Natural killer cell (primary cell): ENCODE measurements at regions not wholly inside any gene's neighbourhood (a gene's known extent, or its start where the extent isn't known, plus 50 kb on each side); places are given as distances from the start of the nearest gene placed in this dataset.

Experiments used
- ATAC-seq, 3 donors: fragments of 150-1000 bp in 2 of 3; fragments of 200-7000 bp in 1 of 3; cut with Tn5 transposase; 1 replicate in 1 of 3; 2 replicates in 2 of 3; pipeline ENCODE4 v1.10.0; 2021; ENCODE audit warnings: mild to moderate bottlenecking in 2 of 3, moderate library complexity in 2 of 3
- DNase-seq, 2 donors: peaks; one replicate each; pipeline versions ENCODE4 v3.0.0 to v3.0.0-alpha.2; 2013 to 2021; ENCODE audit warnings: mixed read lengths in 1 of 2
- H3K27ac ChIP-seq: one replicate; pipeline ENCODE4 v1.5.1; 2013; ENCODE audit warnings: mild to moderate bottlenecking, low read length
- H3K27me3 ChIP-seq: one replicate; pipeline ENCODE4 v1.6.1; 2013; ENCODE audit warnings: low read length; ENCODE audit not compliant: control insufficient read depth, insufficient read depth
- H3K36me3 ChIP-seq: one replicate; pipeline ENCODE4 v1.6.1; 2013; ENCODE audit warnings: low read length; ENCODE audit not compliant: control insufficient read depth, insufficient read depth
- H3K4me1 ChIP-seq: one replicate; pipeline ENCODE4 v1.6.1; 2013; ENCODE audit warnings: low read length; ENCODE audit not compliant: control insufficient read depth, insufficient read depth
- H3K4me3 ChIP-seq: one replicate; pipeline ENCODE4 v1.5.1; 2013; ENCODE audit warnings: low read length
- H3K9me3 ChIP-seq: one replicate; pipeline ENCODE4 v1.6.1; 2013; ENCODE audit warnings: low read length; ENCODE audit not compliant: control insufficient read depth, insufficient read depth
- H3K27ac Mint-ChIP-seq, 2 donors: one replicate each; pipeline ENCODE4 v1.8.0; 2022; ENCODE audit warnings: mild to moderate bottlenecking in 2 of 2, mixed read lengths in 2 of 2, moderate library complexity in 1 of 2
- H3K27me3 Mint-ChIP-seq, 2 donors: one replicate each; pipeline ENCODE4 v1.8.0; 2022; ENCODE audit warnings: low read depth in 2 of 2, mixed read lengths in 2 of 2
- H3K36me3 Mint-ChIP-seq: one replicate; pipeline ENCODE4 v1.8.0; 2022; ENCODE audit warnings: mixed read lengths
- H3K4me1 Mint-ChIP-seq, 2 donors: one replicate each; pipeline ENCODE4 v1.8.0; 2022; ENCODE audit warnings: mixed read lengths in 2 of 2
- H3K4me3 Mint-ChIP-seq: one replicate; pipeline ENCODE4 v1.8.0; 2022; ENCODE audit warnings: mild to moderate bottlenecking, moderate library complexity, mixed read lengths
- H3K9me3 Mint-ChIP-seq, 2 donors: one replicate each; pipeline ENCODE4 v1.8.0; 2022; ENCODE audit warnings: mixed read lengths in 2 of 2
- CTCF ChIP-seq: fragments of 200-600 bp; IDR thresholded peaks from one replicate; pipeline ENCODE4 v1.8.0; 2022; ENCODE audit warnings: antibody characterized with exemption
- WGBS: methylation state at CpG from one replicate; pipeline ENCODE4 v1.1.7; 2013; ENCODE audit warnings: missing lambda C conversion rate; ENCODE audit not compliant: insufficient coverage; 5-methylcytosine and 5-hydroxymethylcytosine counted together
- intact Hi-C: fragments of 100-400 bp; cut with micrococcal nuclease; formaldehyde crosslinking; loops from one replicate; pipeline ENCODE4 v1.14.2; 2022

- ATAC-seq (no peak), DNase-seq (no peak)
- TF ChIP-seq CTCF = no peak
- Histone ChIP-seq H3K27ac (no peak overlapping the region), H3K4me3 (no peak overlapping the region), H3K9me3 (no peaks in the 10 kb centered on the region), H3K4me1 (no peaks in the 10 kb centered on the region), H3K36me3 (no peaks in the 10 kb centered on the region), H3K27me3 (no peaks in the 10 kb centered on the region)
- H3K36me3 Mint-ChIP-seq = no peaks in the 10 kb centered on the region
- no peak overlapping the region for H3K27ac Mint-ChIP-seq
- no peak overlapping the region for H3K4me3 Mint-ChIP-seq
- peaks cover 14 to 18% of the 10 kb centered on the region in 2 donors for H3K9me3 Mint-ChIP-seq
- intact Hi-C loops = no loop called here
- no peaks in the 10 kb centered on the region for H3K4me1 Mint-ChIP-seq
- H3K27me3 Mint-ChIP-seq = no peaks in the 10 kb centered on the region
- WGBS = 50% methylated on average over 1 of the region's 1 CpG
These were observed 55.3 kb upstream of the ACSS3 start for GRCh38 chr12:81022531-81022930.

GRCh38 chr12:81021834-81022233, 56.0 kb upstream of the ACSS3 start:
- WGBS = 90% methylated on average over 1 of the region's 1 CpG
- Histone ChIP-seq H3K27me3 (no peaks in the 10 kb centered on the region), H3K9me3 (no peaks in the 10 kb centered on the region), H3K36me3 (no peaks in the 10 kb centered on the region), H3K4me1 (no peaks in the 10 kb centered on the region), H3K27ac (no peak overlapping the region), H3K4me3 (no peak overlapping the region)
- TF ChIP-seq CTCF = no peak
- Mint-ChIP-seq H3K4me3 (no peak overlapping the region), H3K36me3 (no peaks in the 10 kb centered on the region), H3K4me1 (no peaks in the 10 kb centered on the region), H3K27ac (no peak overlapping the region), H3K9me3 (peaks cover 12 to 17% of the 10 kb centered on the region in 2 donors), H3K27me3 (no peaks in the 10 kb centered on the region)
- DNase-seq = no peak
- ATAC-seq = no peak
- intact Hi-C loops = no loop called here

- DNase-seq = no peak
- no peaks in the 10 kb centered on the region for H3K27me3 ChIP-seq
- Mint-ChIP-seq H3K27me3 (no peaks in the 10 kb centered on the region), H3K4me3 (no peak overlapping the region), H3K27ac (no peak overlapping the region), H3K36me3 (no peaks in the 10 kb centered on the region), H3K9me3 (peaks cover 12 to 17% of the 10 kb centered on the region in 2 donors), H3K4me1 (no peaks in the 10 kb centered on the region)
- no peak overlapping the region for H3K27ac ChIP-seq
- WGBS = 75% methylated on average over 3 of the region's 3 CpGs
- TF ChIP-seq CTCF = no peak
- no peaks in the 10 kb centered on the region for H3K36me3 ChIP-seq
- ATAC-seq = no peak
- no peaks in the 10 kb centered on the region for H3K4me1 ChIP-seq
- intact Hi-C loops = no loop called here
- H3K4me3 ChIP-seq = no peak overlapping the region
- no peaks in the 10 kb centered on the region for H3K9me3 ChIP-seq
These were observed 56.6 kb upstream of the ACSS3 start for GRCh38 chr12:81021131-81021748.

- Histone ChIP-seq H3K9me3 (no peaks in the 10 kb centered on the region), H3K27me3 (no peaks in the 10 kb centered on the region), H3K4me3 (no peak overlapping the region), H3K4me1 (no peaks in the 10 kb centered on the region), H3K36me3 (no peaks in the 10 kb centered on the region), H3K27ac (no peak overlapping the region)
- no peak for TF ChIP-seq CTCF
- WGBS = 71% methylated on average over 3 of the region's 3 CpGs
- H3K27me3 Mint-ChIP-seq = no peaks in the 10 kb centered on the region
- H3K4me1 Mint-ChIP-seq = no peaks in the 10 kb centered on the region
- H3K9me3 Mint-ChIP-seq = peaks cover 19 to 27% of the 10 kb centered on the region in 2 donors
- no peak overlapping the region for H3K27ac Mint-ChIP-seq
- DNase-seq (no peak), ATAC-seq (no peak)
- H3K36me3 Mint-ChIP-seq = no peaks in the 10 kb centered on the region
- H3K4me3 Mint-ChIP-seq = no peak overlapping the region
- intact Hi-C loops = no loop called here
These were observed 60.1 kb upstream of the ACSS3 start for GRCh38 chr12:81017792-81018191.
